ENCODE measurements at regions not wholly inside any gene's neighbourhood (a gene's known extent, or its start where the extent isn't known, plus 50 kb on each side); places are given as distances from the start of the nearest gene placed in this dataset.

- TF ChIP-seq CTCF (IDR thresholded peaks at IDR 0.05; ENCODE audit: low read depth, low read length) = no peak
- H3K4me3 ChIP-seq (ENCODE audit: low read depth, low read length) = no peak overlapping the region
- H3K27me3 ChIP-seq = no peaks in the 10 kb centered on the region
- H3K9me3 ChIP-seq = no peaks in the 10 kb centered on the region
- peaks cover 19% of the 10 kb centered on the region for H3K4me1 ChIP-seq
- no peaks in the 10 kb centered on the region for H3K36me3 ChIP-seq
- DNase-seq = peak; percentile 18
Measured at GRCh38 chr10:108203905-108204527, 1039.5 kb upstream of the SORCS1 start.

GRCh38 chr10:108187408-108188012 is 1023.0 kb upstream of the SORCS1 start:
- DNase-seq = no peak

GRCh38 chr10:108184114-108184513 is 1019.6 kb upstream of the SORCS1 start:
- Histone ChIP-seq H3K4me1 (no peaks in the 10 kb centered on the region), H3K36me3 (no peaks in the 10 kb centered on the region), H3K9me3 (no peaks in the 10 kb centered on the region), H3K4me3 (ENCODE audit: low read depth, low read length) (no peak overlapping the region), H3K27me3 (no peaks in the 10 kb centered on the region)
- DNase-seq = no peak
- TF ChIP-seq CTCF (IDR thresholded peaks at IDR 0.05; ENCODE audit: low read depth, low read length) = no peak

More at GRCh38 chr10:108187408-108188012, 1023.0 kb upstream of the SORCS1 start:
- Histone ChIP-seq H3K36me3 (no peaks in the 10 kb centered on the region), H3K9me3 (no peaks in the 10 kb centered on the region), H3K4me3 (ENCODE audit: low read depth, low read length) (no peak overlapping the region), H3K4me1 (no peaks in the 10 kb centered on the region), H3K27me3 (no peaks in the 10 kb centered on the region)
- TF ChIP-seq CTCF (IDR thresholded peaks at IDR 0.05; ENCODE audit: low read depth, low read length) = no peak

DNA sequence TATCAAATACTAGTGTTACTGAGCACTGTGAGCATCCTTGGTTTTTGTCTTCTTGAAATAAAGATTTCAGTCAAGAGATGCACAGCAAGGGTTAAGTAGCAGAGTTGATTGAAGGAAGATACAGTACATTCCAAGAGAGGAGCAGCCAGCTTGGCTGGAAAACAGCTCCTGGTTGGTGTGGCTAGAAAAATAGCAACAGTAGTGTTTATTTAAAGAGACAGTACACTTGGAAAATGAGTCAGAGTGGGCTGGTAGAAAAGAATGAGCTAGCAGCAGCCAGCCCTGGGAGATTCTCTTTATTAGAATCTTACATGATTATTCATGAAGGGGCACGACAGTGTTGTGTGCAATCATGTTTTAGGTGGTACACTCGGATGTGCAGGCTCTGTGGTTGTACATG is 1016.4 kb upstream of the SORCS1 start:
- TF ChIP-seq CTCF (IDR thresholded peaks at IDR 0.05; ENCODE audit: low read depth, low read length) = no peak
- Histone ChIP-seq H3K27me3 (no peaks in the 10 kb centered on the region), H3K4me1 (no peaks in the 10 kb centered on the region), H3K36me3 (no peaks in the 10 kb centered on the region), H3K9me3 (no peaks in the 10 kb centered on the region), H3K4me3 (ENCODE audit: low read depth, low read length) (no peak overlapping the region)
- DNase-seq = no peak

- no peak for DNase-seq
- TF ChIP-seq CTCF (IDR thresholded peaks at IDR 0.05; ENCODE audit: low read depth, low read length) = no peak
- H3K4me1 ChIP-seq = no peaks in the 10 kb centered on the region
- H3K9me3 ChIP-seq = no peaks in the 10 kb centered on the region
- H3K4me3 ChIP-seq (ENCODE audit: low read depth, low read length) = no peak overlapping the region
- no peaks in the 10 kb centered on the region for H3K36me3 ChIP-seq
- no peaks in the 10 kb centered on the region for H3K27me3 ChIP-seq
Measured at GRCh38 chr10:108169846-108170245, 1005.3 kb upstream of the SORCS1 start.

DNA sequence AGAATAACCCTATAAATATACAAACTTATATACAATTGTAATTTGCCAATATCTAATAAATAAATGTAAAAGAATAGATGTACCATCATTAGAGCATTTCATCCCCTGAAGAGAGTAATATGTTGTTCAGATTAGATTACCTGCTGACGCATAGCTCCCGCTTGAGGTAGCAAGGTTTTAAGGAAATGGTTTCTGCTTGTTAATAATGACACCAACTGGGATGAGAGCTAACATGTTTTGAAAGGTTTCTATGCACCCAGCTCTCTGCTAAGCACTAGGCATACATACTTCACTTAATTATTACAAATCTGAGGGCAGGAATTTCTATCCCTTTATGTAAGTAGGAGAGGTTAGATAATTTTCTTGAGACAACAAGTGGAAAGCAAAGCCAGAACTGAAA is 1003.3 kb upstream of the SORCS1 start:
- no peaks in the 10 kb centered on the region for H3K4me1 ChIP-seq
- no peaks in the 10 kb centered on the region for H3K9me3 ChIP-seq
- DNase-seq = no peak
- no peak overlapping the region for H3K4me3 ChIP-seq (ENCODE audit: low read depth, low read length)
- no peaks in the 10 kb centered on the region for H3K36me3 ChIP-seq
- TF ChIP-seq CTCF (IDR thresholded peaks at IDR 0.05; ENCODE audit: low read depth, low read length) = no peak
- no peaks in the 10 kb centered on the region for H3K27me3 ChIP-seq
